Neural cell (in vitro differentiated cells): ENCODE measurements at regions not wholly inside any gene's neighbourhood (a gene's known extent, or its start where the extent isn't known, plus 50 kb on each side); places are given as distances from the start of the nearest gene placed in this dataset.

Experiments used
- H2AFZ ChIP-seq: fragments of 200-600, 300-800 bp; sonication (generic), shearing (Covaris generic); 2 replicates; pipeline ENCODE4 v1.6.0; 2014; ENCODE audit warnings: low read depth, mild to moderate bottlenecking, antibody characterized with exemption, low read length, moderate library complexity
- H3F3A ChIP-seq: fragments of 200-600 bp; shearing (Covaris generic); 2 replicates; pipeline ENCODE4 v1.6.1; 2016; ENCODE audit warnings: mild to moderate bottlenecking, moderate library complexity, mixed read lengths, antibody characterized with exemption, low read length; ENCODE audit not compliant: insufficient read depth, poor library complexity, severe bottlenecking
- H3K27ac ChIP-seq: fragments of 200-600, 300-800 bp; sonication (generic), shearing (Covaris generic); 2 replicates; pipeline ENCODE4 v1.5.1; 2014; ENCODE audit warnings: mild to moderate bottlenecking, low read length, moderate library complexity
- H3K27me3 ChIP-seq: fragments of 300-800, 200-600 bp; sonication (generic), shearing (Covaris generic); 2 replicates; pipeline ENCODE4 v1.6.0; 2014; ENCODE audit warnings: mild to moderate bottlenecking, low read depth, low read length, moderate library complexity; ENCODE audit not compliant: insufficient read depth
- H3K36me3 ChIP-seq: fragments of 300-800, 200-600 bp; sonication (generic), shearing (Covaris generic); 2 replicates; pipeline ENCODE4 v1.5.1; 2014; ENCODE audit warnings: mild to moderate bottlenecking, antibody characterized with exemption, low read length, moderate library complexity; ENCODE audit not compliant: insufficient read depth
- H3K4me2 ChIP-seq: fragments of 300-800, 200-600 bp; sonication (generic), shearing (Covaris generic); 2 replicates; pipeline ENCODE4 v1.6.0; 2014; ENCODE audit warnings: mild to moderate bottlenecking, low read length
- H3K4me3 ChIP-seq: fragments of 300-800, 200-600 bp; sonication (generic), shearing (Covaris generic); 2 replicates; pipeline ENCODE4 v1.5.1; 2014; ENCODE audit warnings: mild to moderate bottlenecking, low read length, moderate library complexity
- H3K79me2 ChIP-seq: fragments of 200-600 bp; shearing (Covaris generic); replicated peaks from 2 replicates; pipeline ENCODE4 v1.6.0; 2014; ENCODE audit warnings: mild to moderate bottlenecking, low read length, moderate library complexity; ENCODE audit not compliant: insufficient read depth
- H3K9ac ChIP-seq: fragments of 300-800, 200-600 bp; sonication (generic), shearing (Covaris generic); 2 replicates; pipeline ENCODE4 v1.6.1; 2016; ENCODE audit warnings: mild to moderate bottlenecking, low read length, mixed read lengths
- H3K9me2 ChIP-seq: fragments of 200-600 bp; shearing (Covaris generic); 2 replicates; pipeline ENCODE4 v1.6.1; 2016; ENCODE audit warnings: mild to moderate bottlenecking, low read length, mixed read lengths; ENCODE audit not compliant: insufficient read depth
- H3K9me3 ChIP-seq: fragments of 200-600, 300-800 bp; sonication (generic), shearing (Covaris generic); 2 replicates; pipeline ENCODE4 v1.6.1; 2016; ENCODE audit warnings: mild to moderate bottlenecking, mixed run types, low read length, moderate library complexity, mixed read lengths
- H4K20me1 ChIP-seq: fragments of 200-600 bp; shearing (Covaris generic); 2 replicates; pipeline ENCODE4 v1.6.1; 2016; ENCODE audit warnings: mild to moderate bottlenecking, mixed run types; ENCODE audit not compliant: insufficient read depth
- EP300 ChIP-seq: fragments of 450-650 bp; conservative IDR thresholded peaks from 2 replicates; pipeline ENCODE4 v1.6.1; 2014; ENCODE audit warnings: antibody characterized with exemption, mild to moderate bottlenecking, moderate library complexity; ENCODE audit not compliant: poor library complexity, severe bottlenecking
- EZH2 ChIP-seq: fragments of 200-600, 300-800 bp; shearing (Covaris generic), sonication (generic); IDR thresholded peaks from 2 replicates; pipeline ENCODE4 v1.6.1; 2014; ENCODE audit warnings: antibody characterized with exemption, low read length, borderline replicate concordance, mild to moderate bottlenecking; ENCODE audit not compliant: insufficient read depth, poor library complexity, severe bottlenecking
- MXI1 ChIP-seq: fragments of 450-650 bp; conservative IDR thresholded peaks from 2 replicates; pipeline ENCODE4 v1.6.1; 2014; ENCODE audit warnings: antibody characterized with exemption, mild to moderate bottlenecking; ENCODE audit not compliant: poor library complexity, severe bottlenecking
- POLR2AphosphoS5 ChIP-seq: IDR thresholded peaks from 2 replicates; pipeline ENCODE4 v1.6.1; 2012
- RAD21 ChIP-seq: fragments of 450-650 bp; conservative IDR thresholded peaks from 2 replicates; pipeline ENCODE4 v1.6.1; 2014; ENCODE audit warnings: antibody characterized with exemption, mild to moderate bottlenecking, moderate library complexity
- SMC3 ChIP-seq: fragments of 450-650 bp; conservative IDR thresholded peaks from 2 replicates; pipeline ENCODE4 v1.6.1; 2014; ENCODE audit warnings: antibody characterized with exemption, mild to moderate bottlenecking, moderate library complexity; ENCODE audit not compliant: poor library complexity
- TAF1 ChIP-seq: IDR thresholded peaks from 2 replicates; pipeline ENCODE4 v1.6.1; 2012; ENCODE audit warnings: low read depth
- TF ChIP-seq, protein P1 (sequence below): fragments of 450-650 bp; IDR thresholded peaks from 2 replicates; pipeline ENCODE4 v1.5.1; 2014; ENCODE audit warnings: antibody characterized with exemption, mild to moderate bottlenecking, moderate library complexity; ENCODE audit not compliant: poor library complexity, severe bottlenecking
- TF ChIP-seq, protein P2 (sequence below): IDR thresholded peaks from 2 replicates; pipeline ENCODE4 v1.6.1; 2012; ENCODE audit warnings: borderline replicate concordance

DNA sequence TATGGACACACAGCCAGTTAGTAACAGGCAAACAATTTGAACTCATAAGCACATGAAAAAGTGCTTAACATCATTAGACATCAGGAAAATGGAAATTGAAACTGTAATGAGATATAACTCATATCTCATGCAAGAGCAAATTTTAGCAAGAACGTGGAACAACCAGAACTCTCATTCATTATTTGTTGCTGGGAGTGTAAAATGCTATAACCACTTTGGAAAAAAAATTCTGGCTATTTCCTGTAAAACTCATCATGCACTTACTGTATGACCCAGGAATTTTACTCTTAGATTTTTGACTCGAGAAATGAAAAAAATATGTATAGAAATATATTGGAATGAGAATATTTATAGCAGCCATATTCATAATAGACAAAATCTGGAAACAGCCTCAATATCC is 205.7 kb upstream of the PUM3 start (continued):
- TF ChIP-seq, protein P1, sequence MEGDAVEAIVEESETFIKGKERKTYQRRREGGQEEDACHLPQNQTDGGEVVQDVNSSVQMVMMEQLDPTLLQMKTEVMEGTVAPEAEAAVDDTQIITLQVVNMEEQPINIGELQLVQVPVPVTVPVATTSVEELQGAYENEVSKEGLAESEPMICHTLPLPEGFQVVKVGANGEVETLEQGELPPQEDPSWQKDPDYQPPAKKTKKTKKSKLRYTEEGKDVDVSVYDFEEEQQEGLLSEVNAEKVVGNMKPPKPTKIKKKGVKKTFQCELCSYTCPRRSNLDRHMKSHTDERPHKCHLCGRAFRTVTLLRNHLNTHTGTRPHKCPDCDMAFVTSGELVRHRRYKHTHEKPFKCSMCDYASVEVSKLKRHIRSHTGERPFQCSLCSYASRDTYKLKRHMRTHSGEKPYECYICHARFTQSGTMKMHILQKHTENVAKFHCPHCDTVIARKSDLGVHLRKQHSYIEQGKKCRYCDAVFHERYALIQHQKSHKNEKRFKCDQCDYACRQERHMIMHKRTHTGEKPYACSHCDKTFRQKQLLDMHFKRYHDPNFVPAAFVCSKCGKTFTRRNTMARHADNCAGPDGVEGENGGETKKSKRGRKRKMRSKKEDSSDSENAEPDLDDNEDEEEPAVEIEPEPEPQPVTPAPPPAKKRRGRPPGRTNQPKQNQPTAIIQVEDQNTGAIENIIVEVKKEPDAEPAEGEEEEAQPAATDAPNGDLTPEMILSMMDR, result no peak

DNA sequence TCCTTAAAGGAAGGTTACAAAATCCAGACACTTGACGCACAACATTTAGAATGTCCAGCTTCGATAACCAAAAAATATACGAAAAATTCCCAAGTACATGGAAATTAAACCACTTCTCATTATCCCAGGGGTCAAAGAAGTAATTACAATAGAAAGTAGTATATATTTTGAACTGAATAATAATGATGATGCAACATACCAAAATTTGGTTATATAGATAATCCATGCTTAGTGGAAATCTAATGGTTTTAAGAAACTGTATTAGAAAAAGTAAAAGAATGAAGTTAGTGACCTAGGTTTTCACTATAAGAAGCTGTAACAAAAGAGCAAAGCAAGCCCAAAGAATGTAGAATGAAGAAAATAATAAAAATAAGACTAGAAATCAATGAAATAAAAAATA is 204.0 kb upstream of the PUM3 start:
- TF ChIP-seq SMC3, result no peak
- no peak for TF ChIP-seq MXI1
- TF ChIP-seq, protein P2, sequence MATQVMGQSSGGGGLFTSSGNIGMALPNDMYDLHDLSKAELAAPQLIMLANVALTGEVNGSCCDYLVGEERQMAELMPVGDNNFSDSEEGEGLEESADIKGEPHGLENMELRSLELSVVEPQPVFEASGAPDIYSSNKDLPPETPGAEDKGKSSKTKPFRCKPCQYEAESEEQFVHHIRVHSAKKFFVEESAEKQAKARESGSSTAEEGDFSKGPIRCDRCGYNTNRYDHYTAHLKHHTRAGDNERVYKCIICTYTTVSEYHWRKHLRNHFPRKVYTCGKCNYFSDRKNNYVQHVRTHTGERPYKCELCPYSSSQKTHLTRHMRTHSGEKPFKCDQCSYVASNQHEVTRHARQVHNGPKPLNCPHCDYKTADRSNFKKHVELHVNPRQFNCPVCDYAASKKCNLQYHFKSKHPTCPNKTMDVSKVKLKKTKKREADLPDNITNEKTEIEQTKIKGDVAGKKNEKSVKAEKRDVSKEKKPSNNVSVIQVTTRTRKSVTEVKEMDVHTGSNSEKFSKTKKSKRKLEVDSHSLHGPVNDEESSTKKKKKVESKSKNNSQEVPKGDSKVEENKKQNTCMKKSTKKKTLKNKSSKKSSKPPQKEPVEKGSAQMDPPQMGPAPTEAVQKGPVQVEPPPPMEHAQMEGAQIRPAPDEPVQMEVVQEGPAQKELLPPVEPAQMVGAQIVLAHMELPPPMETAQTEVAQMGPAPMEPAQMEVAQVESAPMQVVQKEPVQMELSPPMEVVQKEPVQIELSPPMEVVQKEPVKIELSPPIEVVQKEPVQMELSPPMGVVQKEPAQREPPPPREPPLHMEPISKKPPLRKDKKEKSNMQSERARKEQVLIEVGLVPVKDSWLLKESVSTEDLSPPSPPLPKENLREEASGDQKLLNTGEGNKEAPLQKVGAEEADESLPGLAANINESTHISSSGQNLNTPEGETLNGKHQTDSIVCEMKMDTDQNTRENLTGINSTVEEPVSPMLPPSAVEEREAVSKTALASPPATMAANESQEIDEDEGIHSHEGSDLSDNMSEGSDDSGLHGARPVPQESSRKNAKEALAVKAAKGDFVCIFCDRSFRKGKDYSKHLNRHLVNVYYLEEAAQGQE, result no peak
- TF ChIP-seq, protein P1, result no peak
- no peak for TF ChIP-seq TAF1
- TF ChIP-seq RAD21, result no peak
- TF ChIP-seq EZH2, result no peak
- no peak for TF ChIP-seq EP300
- no peak for TF ChIP-seq POLR2AphosphoS5
- Histone ChIP-seq H3K79me2 (no peaks in the 10 kb centered on the region), H3K9me3 (no peaks in the 10 kb centered on the region), H4K20me1 (no peaks in the 10 kb centered on the region), H3K36me3 (no peaks in the 10 kb centered on the region), H3K27ac (no peak overlapping the region), H3K27me3 (no peaks in the 10 kb centered on the region), H3F3A (no peaks in the 10 kb centered on the region), H3K4me3 (no peak overlapping the region), H3K9me2 (no peaks in the 10 kb centered on the region), H3K9ac (no peak overlapping the region), H2AFZ (no peak overlapping the region), H3K4me2 (no peak overlapping the region)

DNA sequence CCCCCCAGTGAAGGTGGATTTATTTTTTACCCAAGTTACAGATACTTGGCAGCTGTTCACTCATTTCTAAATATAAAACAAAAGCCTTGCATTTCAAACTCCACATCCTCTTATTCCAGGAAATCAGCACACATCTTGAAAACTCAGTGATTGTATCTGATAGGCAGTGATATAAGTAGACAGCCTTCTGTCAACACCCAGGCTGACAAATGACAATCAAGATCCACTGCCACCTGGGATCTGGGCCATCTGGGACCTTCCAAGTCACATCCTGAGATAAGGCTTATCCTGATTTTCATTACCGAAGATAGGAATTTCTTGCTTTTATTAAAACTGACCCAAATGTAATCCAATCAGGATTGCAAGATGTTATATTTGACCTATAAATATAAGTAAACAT is 201.3 kb upstream of the PUM3 start:
- Histone ChIP-seq H3K36me3 (no peaks in the 10 kb centered on the region), H3K27me3 (no peaks in the 10 kb centered on the region), H3K9me3 (no peaks in the 10 kb centered on the region), H3K27ac (no peak overlapping the region), H2AFZ (no peak overlapping the region), H3K9me2 (no peaks in the 10 kb centered on the region), H3K4me3 (no peak overlapping the region), H3K4me2 (no peak overlapping the region), H3K9ac (no peak overlapping the region), H3F3A (no peaks in the 10 kb centered on the region), H4K20me1 (no peaks in the 10 kb centered on the region), H3K79me2 (no peaks in the 10 kb centered on the region)
- TF ChIP-seq TAF1, result no peak
- TF ChIP-seq RAD21, result no peak
- peak; percentile 75 for TF ChIP-seq POLR2AphosphoS5
- TF ChIP-seq EP300, result peak; percentile 86
- TF ChIP-seq, protein P2, result peak; percentile 59
